ENCODE measurements at regions not wholly inside any gene's neighbourhood (a gene's known extent, or its start where the extent isn't known, plus 50 kb on each side); places are given as distances from the start of the nearest gene placed in this dataset.

GRCh38 chr9:7298123-7298522 is 501.5 kb downstream of the DMAC1 start:
- DNase-seq (ENCODE audit: low spot score) = no peak

- no peak for DNase-seq (ENCODE audit: low spot score)
Measured at GRCh38 chr9:7297521-7297920, 502.1 kb downstream of the DMAC1 start.

GRCh38 chr9:7293091-7293490 is 506.5 kb downstream of the DMAC1 start:
- DNase-seq (ENCODE audit: low spot score) = no peak

GRCh38 chr9:7289773-7290172 is 509.8 kb downstream of the DMAC1 start:
- DNase-seq (ENCODE audit: low spot score) = no peak

- DNase-seq (ENCODE audit: low spot score) = no peak
Measured at GRCh38 chr9:7287986-7288385, 511.6 kb downstream of the DMAC1 start.

- no peak for DNase-seq (ENCODE audit: low spot score)
Measured at GRCh38 chr9:7287065-7287464, 512.5 kb downstream of the DMAC1 start.

GRCh38 chr9:7286101-7286500 is 513.5 kb downstream of the DMAC1 start:
- DNase-seq (ENCODE audit: low spot score) = no peak

DNA sequence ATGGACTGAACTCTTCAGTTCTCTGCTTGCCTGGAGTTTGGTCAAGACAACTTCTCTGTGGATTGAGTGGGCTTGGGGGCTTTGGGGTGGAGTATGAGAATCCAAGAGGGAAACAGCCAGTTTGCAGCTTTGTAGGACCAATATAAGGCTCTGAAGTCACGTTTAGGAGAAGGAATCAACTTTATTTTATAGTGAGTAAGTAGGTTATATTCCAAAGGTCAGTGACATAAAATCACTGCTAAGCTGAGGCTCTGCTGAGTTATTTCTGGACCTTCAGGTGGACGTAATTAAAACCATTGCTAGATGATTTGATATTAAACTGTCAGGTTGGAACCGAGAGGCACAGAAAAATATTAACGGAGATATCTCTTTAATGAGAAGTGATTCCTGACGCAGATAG is 514.4 kb downstream of the DMAC1 start:
- no peak for DNase-seq (ENCODE audit: low spot score)

- no peak for DNase-seq (ENCODE audit: low spot score)
Measured at GRCh38 chr9:7284517-7284916, 515.1 kb downstream of the DMAC1 start.

GRCh38 chr9:7284117-7284516 is 515.5 kb downstream of the DMAC1 start:
- DNase-seq (ENCODE audit: low spot score) = no peak

DNA sequence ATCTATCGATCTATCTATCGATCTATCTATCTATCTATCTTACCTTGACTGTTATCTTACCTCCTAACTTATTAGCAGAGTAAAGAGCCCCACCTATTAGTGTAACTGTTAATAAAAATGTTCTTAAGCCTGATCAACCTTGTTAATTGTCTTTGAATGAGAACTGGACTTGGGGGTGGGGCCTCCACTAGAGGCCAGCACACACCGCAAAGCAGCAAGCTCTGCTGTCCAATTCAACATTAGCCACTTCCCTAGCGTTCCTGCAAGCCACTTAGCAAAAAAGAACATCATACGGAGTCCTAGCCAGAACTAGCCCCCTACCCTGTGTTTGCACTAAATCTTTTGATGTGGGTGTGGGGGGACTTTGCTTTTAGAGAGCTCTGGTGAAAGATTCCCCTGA is 515.8 kb downstream of the KDM4C start:
- DNase-seq (ENCODE audit: low spot score) = no peak

GRCh38 chr9:7266911-7267595 is 509.3 kb downstream of the KDM4C start:
- DNase-seq (ENCODE audit: low spot score) = no peak

DNA sequence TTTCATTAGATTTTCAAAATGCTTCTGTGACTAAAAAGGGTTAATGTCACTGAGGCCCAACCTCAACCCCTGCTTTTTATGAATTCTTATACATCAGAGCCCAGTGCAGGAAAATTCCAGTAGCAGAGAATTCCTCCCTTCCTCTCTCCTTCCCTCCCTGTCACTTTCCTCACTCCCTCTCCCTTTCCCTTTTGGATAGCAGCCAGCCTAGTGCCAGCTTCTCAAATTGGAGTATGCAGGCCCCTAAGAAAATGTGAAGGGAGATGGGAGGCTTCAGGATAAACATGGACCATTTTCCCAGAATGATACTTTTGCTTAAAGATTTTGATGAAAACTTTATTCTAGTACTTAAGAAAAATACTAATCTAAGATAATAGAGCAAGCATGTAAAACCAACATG is 507.4 kb downstream of the KDM4C start:
- DNase-seq (ENCODE audit: low spot score) = no peak

GRCh38 chr9:7259544-7260241 is 501.9 kb downstream of the KDM4C start:
- DNase-seq (ENCODE audit: low spot score) = no peak

- DNase-seq (ENCODE audit: low spot score) = no peak
Measured at GRCh38 chr9:7258688-7259396, 501.1 kb downstream of the KDM4C start.

- DNase-seq (ENCODE audit: low spot score) = no peak
Measured at GRCh38 chr9:7246917-7247522, 489.2 kb downstream of the KDM4C start.

DNA sequence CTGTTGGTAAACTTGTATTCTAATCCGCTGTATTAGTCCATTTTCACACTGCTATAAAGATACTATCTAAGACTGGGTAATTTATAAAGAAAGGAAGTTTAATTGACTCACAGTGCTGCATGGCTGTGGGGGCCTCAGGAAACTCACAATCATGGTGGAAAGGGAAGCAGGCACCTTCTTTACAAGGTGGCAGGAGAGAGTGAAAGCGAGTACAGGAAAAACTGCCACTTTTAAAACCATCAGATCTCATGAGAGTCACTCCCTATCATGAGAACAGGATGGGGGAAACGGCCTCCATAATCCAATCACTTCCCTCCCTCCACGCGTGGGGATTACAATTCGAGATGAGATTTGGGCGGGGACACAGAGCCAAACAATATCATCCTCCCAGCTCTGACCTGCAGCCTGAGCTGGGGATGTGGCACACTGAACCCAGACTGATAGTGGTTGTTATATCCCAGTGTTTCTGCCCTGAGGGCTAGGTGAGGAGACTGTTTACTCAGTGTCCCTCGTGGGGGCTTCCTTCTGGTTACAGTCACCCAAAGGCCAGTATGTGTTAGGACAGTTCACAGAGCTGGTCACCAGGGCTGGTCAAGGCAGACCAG is 488.3 kb downstream of the KDM4C start:
- no peak for DNase-seq (ENCODE audit: low spot score)

- DNase-seq (ENCODE audit: low spot score) = no peak
Measured at GRCh38 chr9:7243838-7244237, 486.1 kb downstream of the KDM4C start.

GRCh38 chr9:7242126-7242525 is 484.4 kb downstream of the KDM4C start:
- no peak for DNase-seq (ENCODE audit: low spot score)

GRCh38 chr9:7241694-7242093 is 483.9 kb downstream of the KDM4C start:
- DNase-seq (ENCODE audit: low spot score) = no peak

- DNase-seq (ENCODE audit: low spot score) = no peak
Measured at GRCh38 chr9:7240569-7241311, 483.0 kb downstream of the KDM4C start.

DNA sequence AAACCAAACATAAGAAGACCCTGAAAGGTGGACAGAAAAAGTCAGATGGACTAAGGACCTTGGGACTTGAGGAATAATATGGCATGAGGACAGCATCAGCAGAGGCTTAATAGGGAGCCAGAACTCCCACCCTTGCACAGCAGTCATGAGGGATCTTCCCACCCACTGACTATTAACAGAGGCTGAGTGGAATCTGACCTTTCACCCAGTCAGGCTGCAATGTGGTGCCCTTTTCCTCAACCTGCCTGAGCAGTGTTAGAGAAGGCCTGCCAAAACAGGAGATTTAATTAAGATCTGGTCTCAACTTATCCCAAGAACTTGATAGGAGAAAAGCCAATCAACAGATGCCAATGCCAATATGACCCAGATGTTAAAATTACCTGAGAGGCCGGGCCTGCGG is 481.9 kb downstream of the KDM4C start:
- no peak for DNase-seq (ENCODE audit: low spot score)

Measured in hepatic stellate cell (primary cell).